Esophagus muscularis mucosa (tissue), 4 donors: ENCODE measurements at regions not wholly inside any gene's neighbourhood (a gene's known extent, or its start where the extent isn't known, plus 50 kb on each side); places are given as distances from the start of the nearest gene placed in this dataset.

ENCODE experiments used
- DNase-seq: peaks from one replicate; pipeline ENCODE4 v3.0.0-alpha.2; 2017; ENCODE audit errors: extremely low spot score
- H3K27ac ChIP-seq, 4 donors: fragments of 200-600 bp; sonication (generic); replicated peaks in 1 of 4; 1 replicate in 3 of 4; 2 replicates in 1 of 4; pipeline ENCODE4 v1.5.1; 2016 to 2019; ENCODE audit warnings: mild to moderate bottlenecking in 1 of 4
- H3K27me3 ChIP-seq, 4 donors: fragments of 200-600 bp; sonication (generic); one replicate each; pipeline versions ENCODE4 v1.5.1 to v1.6.0; 2016 to 2019
- H3K36me3 ChIP-seq, 4 donors: fragments of 200-600 bp; sonication (generic); one replicate each; pipeline ENCODE4 v1.5.1; 2016 to 2019
- H3K4me1 ChIP-seq, 4 donors: fragments of 200-600 bp; sonication (generic); one replicate each; pipeline ENCODE4 v1.5.1; 2016 to 2019
- H3K4me3 ChIP-seq, 4 donors: fragments of 200-600 bp; sonication (generic); 1 replicate in 2 of 4; 2 replicates in 2 of 4; pipeline ENCODE4 v1.5.1; 2016 to 2019; ENCODE audit warnings: mild to moderate bottlenecking in 4 of 4, moderate library complexity in 1 of 4
- H3K9me3 ChIP-seq, 4 donors: fragments of 200-600 bp; sonication (generic); 1 replicate in 3 of 4; 2 replicates in 1 of 4; pipeline ENCODE4 v1.5.1; 2016 to 2019
- EP300 ChIP-seq: sonication (generic); formaldehyde crosslinking; IDR thresholded peaks from one replicate; pipeline ENCODE4 v1.6.1; 2017; ENCODE audit warnings: antibody characterized with exemption
- POLR2A ChIP-seq: fragments of 450-650 bp; IDR thresholded peaks from one replicate; pipeline ENCODE4 v1.6.1; 2017; ENCODE audit warnings: antibody characterized with exemption, moderate library complexity, mild to moderate bottlenecking, low read depth
- POLR2AphosphoS5 ChIP-seq, 2 donors: sonication (generic); formaldehyde crosslinking; IDR thresholded peaks; one replicate each; pipeline ENCODE4 v1.6.1; 2017; ENCODE audit warnings: antibody characterized with exemption in 2 of 2
- WGBS: methylation state at CpG from one replicate; pipeline ENCODE4 v1.1.5; 2018; 5-methylcytosine and 5-hydroxymethylcytosine counted together
- intact Hi-C: fragments of 100-400 bp; cut with DNase I; formaldehyde crosslinking; loops from one replicate; pipeline ENCODE4 v1.15.1; 2023
- TF ChIP-seq, protein P1 (sequence below), 3 experiments: fragments of 200-600 bp in 2 of 3; fragments of 450-650 bp in 1 of 3; sonication (generic) in 2 of 3; IDR thresholded peaks; one replicate each; pipeline ENCODE4 v1.5.1; 2017 to 2019; ENCODE audit warnings: antibody characterized with exemption in 3 of 3, mild to moderate bottlenecking in 2 of 3, moderate library complexity in 1 of 3

DNA sequence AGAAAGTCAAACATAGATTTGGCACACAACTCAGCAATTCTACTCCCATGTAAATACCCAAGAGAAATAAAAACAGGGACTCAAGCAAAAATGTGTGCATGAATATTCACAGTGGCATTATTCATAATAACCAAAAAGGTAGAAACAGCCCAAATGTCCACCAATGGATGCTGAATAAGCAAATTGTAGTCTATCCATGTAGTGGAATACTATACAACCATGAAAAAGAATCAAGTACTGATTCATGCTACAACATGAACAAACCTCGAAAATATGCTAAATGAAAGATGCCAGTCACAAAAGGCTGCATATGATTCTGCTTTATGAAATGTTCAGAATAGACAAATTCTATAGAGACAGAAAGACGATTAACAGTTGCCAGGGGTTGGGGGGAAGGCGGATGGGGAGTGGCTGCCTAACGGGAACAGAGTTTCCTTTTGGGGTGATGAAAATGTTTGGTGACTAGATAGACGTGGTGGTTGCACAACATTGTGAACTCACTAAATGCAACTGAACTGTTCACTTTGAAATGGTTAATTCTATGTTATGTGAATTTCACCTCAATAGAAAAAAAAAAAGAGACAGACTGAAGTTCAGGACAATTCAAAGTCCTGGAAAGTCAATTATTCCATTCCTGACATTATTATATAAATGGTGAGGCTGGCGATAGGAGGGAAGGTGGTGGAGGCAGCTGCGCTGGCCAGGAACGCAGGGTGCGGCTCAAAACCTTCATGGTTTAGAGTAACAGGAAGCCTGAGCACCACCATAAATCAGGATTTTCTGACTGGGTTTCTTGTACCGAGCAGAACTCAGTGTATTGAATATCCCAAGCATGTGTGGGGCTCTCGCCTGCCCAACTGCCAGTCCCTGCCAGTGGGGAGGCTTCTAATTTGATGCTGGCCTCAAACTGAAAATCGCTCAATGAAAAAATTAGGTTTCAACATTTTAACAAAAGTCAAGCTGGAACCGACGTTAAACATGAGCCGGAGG lies 300.9 kb downstream of the C16orf95 start:
- peaks cover 0 to 76% (median 6%) of the 10 kb centered on the region in 4 donors for H3K27me3 ChIP-seq
- no peak overlapping the region for H3K4me3 ChIP-seq
- DNase-seq: no peak
- intact Hi-C loops: no loop called here
- TF ChIP-seq POLR2AphosphoS5 (IDR thresholded peaks at IDR 0.05) (no peak), EP300 (no peak), POLR2A (no peak)
- TF ChIP-seq, protein P1, sequence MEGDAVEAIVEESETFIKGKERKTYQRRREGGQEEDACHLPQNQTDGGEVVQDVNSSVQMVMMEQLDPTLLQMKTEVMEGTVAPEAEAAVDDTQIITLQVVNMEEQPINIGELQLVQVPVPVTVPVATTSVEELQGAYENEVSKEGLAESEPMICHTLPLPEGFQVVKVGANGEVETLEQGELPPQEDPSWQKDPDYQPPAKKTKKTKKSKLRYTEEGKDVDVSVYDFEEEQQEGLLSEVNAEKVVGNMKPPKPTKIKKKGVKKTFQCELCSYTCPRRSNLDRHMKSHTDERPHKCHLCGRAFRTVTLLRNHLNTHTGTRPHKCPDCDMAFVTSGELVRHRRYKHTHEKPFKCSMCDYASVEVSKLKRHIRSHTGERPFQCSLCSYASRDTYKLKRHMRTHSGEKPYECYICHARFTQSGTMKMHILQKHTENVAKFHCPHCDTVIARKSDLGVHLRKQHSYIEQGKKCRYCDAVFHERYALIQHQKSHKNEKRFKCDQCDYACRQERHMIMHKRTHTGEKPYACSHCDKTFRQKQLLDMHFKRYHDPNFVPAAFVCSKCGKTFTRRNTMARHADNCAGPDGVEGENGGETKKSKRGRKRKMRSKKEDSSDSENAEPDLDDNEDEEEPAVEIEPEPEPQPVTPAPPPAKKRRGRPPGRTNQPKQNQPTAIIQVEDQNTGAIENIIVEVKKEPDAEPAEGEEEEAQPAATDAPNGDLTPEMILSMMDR (IDR thresholded peaks at IDR 0.05): no peak
- H3K4me1 ChIP-seq: peaks cover 0 to 6% (median 2%) of the 10 kb centered on the region in 4 donors
- H3K9me3 ChIP-seq: no peaks in the 10 kb centered on the region
- no peaks in the 10 kb centered on the region for H3K36me3 ChIP-seq
- 74% methylated on average over 15 of the region's 15 CpGs for WGBS
- H3K27ac ChIP-seq: no peak overlapping the region

DNA sequence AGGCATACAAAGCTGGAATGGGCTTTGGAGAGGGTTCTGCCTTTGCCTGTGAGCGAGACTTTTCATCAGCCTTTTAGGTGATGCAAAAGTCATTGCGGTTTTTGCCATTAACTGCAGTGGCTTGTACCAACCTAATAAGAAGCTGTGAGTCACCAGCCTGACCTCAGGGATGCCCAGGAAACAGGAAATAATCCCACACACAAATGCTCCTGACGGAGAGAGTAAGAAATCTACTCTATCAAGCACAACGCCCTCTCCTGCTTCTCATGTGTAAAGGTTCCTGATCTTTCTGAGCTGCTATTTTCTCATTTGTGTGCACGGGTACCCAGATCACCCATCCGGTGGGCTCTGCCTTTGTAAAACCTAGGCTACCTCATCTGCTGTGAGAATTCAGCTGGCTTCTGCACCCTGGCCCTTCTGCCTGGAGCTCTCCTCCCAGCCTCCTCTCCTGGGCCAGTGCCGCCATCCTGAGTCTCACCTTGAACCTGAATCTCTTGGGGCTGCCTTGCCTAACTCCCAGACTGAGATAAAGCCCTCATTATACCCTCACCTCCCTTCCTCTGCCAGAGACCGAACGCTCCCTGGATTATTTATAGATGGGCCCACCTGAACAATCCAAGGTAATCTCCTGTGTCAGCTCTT lies 299.7 kb downstream of the C16orf95 start:
- Histone ChIP-seq H3K4me3 (no peak overlapping the region), H3K36me3 (no peaks in the 10 kb centered on the region), H3K27ac (no peak overlapping the region), H3K9me3 (no peaks in the 10 kb centered on the region), H3K4me1 (peaks cover 0 to 6% (median 2%) of the 10 kb centered on the region in 4 donors), H3K27me3 (peaks cover 0 to 76% (median 6%) of the 10 kb centered on the region in 4 donors)
- 56% methylated on average over 8 of the region's 9 CpGs for WGBS
- TF ChIP-seq POLR2A: no peak
- no peak for TF ChIP-seq EP300
- DNase-seq: no peak
- intact Hi-C loops: no loop called here

DNA sequence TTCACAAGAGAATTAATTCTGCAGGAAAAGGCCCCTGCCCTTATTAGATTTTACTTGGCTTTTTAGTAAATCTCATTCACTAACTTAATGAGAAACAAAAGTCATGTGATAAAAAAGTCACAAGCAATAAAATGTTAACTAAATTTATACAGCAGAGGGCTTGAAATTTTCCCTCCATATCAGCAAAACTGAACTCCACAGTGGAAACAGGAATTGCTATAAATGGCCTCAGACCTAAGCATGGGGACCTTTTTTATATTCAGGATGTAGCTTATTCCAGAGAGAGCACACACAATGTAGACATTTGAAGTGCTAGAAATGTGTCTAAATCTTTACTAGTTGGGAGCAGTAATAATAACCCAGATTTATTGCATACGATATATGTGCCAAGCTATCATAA lies 291.5 kb downstream of the C16orf95 start:
- TF ChIP-seq POLR2A (no peak), EP300 (no peak), POLR2AphosphoS5 (IDR thresholded peaks at IDR 0.05) (no peak)
- TF ChIP-seq, protein P1 (IDR thresholded peaks at IDR 0.05): no peak
- no peaks in the 10 kb centered on the region for H3K4me1 ChIP-seq
- intact Hi-C loops: no loop called here
- H3K27me3 ChIP-seq: peaks cover 0 to 36% (median 0%) of the 10 kb centered on the region in 4 donors
- no peaks in the 10 kb centered on the region for H3K9me3 ChIP-seq
- no peaks in the 10 kb centered on the region for H3K36me3 ChIP-seq
- no peak overlapping the region for H3K4me3 ChIP-seq
- DNase-seq: no peak
- 76% methylated on average over 1 of the region's 1 CpG for WGBS
- no peak overlapping the region for H3K27ac ChIP-seq

DNA sequence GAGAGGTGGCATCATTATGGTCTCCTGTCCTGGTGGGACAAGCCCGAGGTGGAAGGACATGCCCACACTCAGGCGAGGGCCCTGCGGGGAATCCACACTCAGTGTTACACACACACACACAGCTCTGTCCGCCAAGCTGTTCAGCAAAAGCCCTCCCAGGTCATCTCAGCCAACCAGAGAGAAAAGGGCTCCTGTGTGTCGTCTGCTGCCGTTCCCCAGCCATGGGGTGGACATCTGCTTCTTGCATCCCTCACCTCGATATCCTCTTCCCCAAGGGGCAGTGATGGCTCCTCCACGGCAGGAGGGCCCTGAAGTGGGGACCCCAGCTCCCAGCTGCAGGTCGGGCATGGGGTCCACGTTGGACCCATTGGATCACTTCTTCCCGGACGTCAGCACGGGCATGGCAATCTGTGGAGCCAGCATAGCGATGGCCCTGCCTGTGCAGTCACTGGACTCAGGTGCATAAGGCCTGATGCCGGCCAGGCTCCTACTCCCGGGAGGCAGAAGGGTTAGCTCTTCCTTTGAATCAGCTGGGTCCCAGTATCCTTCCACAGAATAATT lies 290.1 kb downstream of the C16orf95 start:
- intact Hi-C loops: no loop called here
- WGBS: 85% methylated on average over 15 of the region's 16 CpGs
- H3K4me3 ChIP-seq: no peak overlapping the region

DNA sequence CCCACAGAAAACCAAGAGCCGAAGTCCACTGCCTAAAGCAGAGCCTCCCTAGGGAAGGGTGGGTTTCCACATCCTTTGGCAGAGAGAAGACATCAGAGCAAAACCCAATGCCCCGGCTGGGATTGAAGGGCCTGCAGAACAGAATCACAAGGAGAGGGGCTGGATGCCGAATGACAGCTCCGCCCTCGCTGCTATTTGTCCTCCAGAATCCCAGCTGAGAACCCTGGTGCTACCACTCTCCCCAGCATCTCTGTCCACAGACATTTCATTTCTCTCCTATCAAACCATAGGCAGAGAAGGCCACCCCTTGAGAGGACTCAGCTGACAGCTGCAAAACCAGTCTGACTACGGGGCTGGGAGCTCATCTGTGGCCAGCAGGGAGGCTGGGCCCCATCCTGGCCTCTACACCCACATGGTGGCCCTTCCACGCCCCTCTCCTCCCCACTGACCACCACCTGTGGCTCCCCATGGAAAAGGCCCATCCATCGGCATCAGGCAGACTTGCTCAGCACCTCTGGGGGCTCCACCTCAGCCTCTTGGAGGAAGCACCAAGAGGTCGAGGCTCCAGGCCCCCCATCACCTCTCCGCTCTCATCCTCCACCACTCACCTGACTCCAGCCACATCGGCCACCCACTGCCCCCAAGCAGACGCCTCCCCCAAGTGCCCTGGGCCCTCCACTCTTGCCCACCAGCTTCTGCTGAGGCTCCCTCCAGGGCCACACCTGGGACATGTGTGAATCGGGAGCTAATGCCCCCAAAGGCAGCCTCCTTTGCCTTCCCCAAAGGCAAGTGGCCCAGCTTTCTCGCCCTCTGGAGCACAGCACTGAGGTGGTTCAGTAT lies 288.5 kb downstream of the C16orf95 start:
- peaks cover 0 to 49% (median 0%) of the 10 kb centered on the region in 4 donors for H3K27me3 ChIP-seq

More for the DNA sequence above, 290.1 kb downstream of the C16orf95 start:
- no peak overlapping the region for H3K27ac ChIP-seq
- TF ChIP-seq POLR2A (no peak), EP300 (no peak)
- no peak for DNase-seq
- H3K27me3 ChIP-seq: peaks cover 0 to 36% (median 0%) of the 10 kb centered on the region in 4 donors
- no peaks in the 10 kb centered on the region for H3K9me3 ChIP-seq
- H3K36me3 ChIP-seq: no peaks in the 10 kb centered on the region
- H3K4me1 ChIP-seq: peaks cover 0 to 2% (median 0%) of the 10 kb centered on the region in 4 donors

More for the DNA sequence above, 288.5 kb downstream of the C16orf95 start:
- H3K36me3 ChIP-seq: no peaks in the 10 kb centered on the region
- intact Hi-C loops: no loop called here
- H3K9me3 ChIP-seq: no peaks in the 10 kb centered on the region
- 93% methylated on average over 13 of the region's 14 CpGs for WGBS
- H3K27ac ChIP-seq: no peak overlapping the region
- TF ChIP-seq POLR2A: no peak
- H3K4me3 ChIP-seq: no peak overlapping the region
- no peak for DNase-seq
- peaks cover 0 to 12% (median under 1%) of the 10 kb centered on the region in 4 donors for H3K4me1 ChIP-seq
